Astrocyte (in vitro differentiated cells and primary cell): ENCODE measurements at regions not wholly inside any gene's neighbourhood (a gene's known extent, or its start where the extent isn't known, plus 50 kb on each side); places are given as distances from the start of the nearest gene placed in this dataset.

Experiments
- DNase-seq: peaks from one replicate; pipeline ENCODE4 v3.0.0-alpha.2; 2010; ENCODE audit warnings: low read depth
- FAIRE-seq: peaks from 2 replicates; lab custom pipeline; 2011; peaks lifted over from hg19 to GRCh38; lab: Jason Lieb, UNC
- H2AFZ ChIP-seq: 2 replicates; pipeline ENCODE4 v1.6.0; 2012; ENCODE audit warnings: low read depth, low read length, inconsistent platforms
- H3K27ac ChIP-seq: 2 replicates; pipeline ENCODE4 v1.5.1; 2011; ENCODE audit warnings: low read depth, low read length, inconsistent platforms
- H3K27me3 ChIP-seq: 2 replicates; pipeline ENCODE4 v1.6.0; 2011; ENCODE audit warnings: low read length, inconsistent platforms; ENCODE audit not compliant: insufficient read depth
- H3K36me3 ChIP-seq: 2 replicates; pipeline ENCODE4 v1.5.1; 2011; ENCODE audit warnings: low read length, inconsistent platforms; ENCODE audit not compliant: insufficient read depth
- H3K4me1 ChIP-seq: 2 replicates; pipeline ENCODE4 v1.5.1; 2011; ENCODE audit warnings: low read length, inconsistent platforms; ENCODE audit not compliant: insufficient read depth
- H3K4me2 ChIP-seq: 2 replicates; pipeline ENCODE4 v1.6.0; 2012; ENCODE audit warnings: low read length, inconsistent platforms
- H3K4me3 ChIP-seq: 2 replicates; pipeline ENCODE4 v1.5.1; 2011; ENCODE audit warnings: low read depth, mild to moderate bottlenecking, low read length, inconsistent platforms; ENCODE audit not compliant: insufficient read depth
- H3K79me2 ChIP-seq: 2 replicates; pipeline ENCODE4 v1.6.0; 2012; ENCODE audit warnings: mild to moderate bottlenecking, low read length, inconsistent platforms; ENCODE audit not compliant: insufficient read depth
- H3K9ac ChIP-seq: 2 replicates; pipeline ENCODE4 v1.6.0; 2012; ENCODE audit warnings: mild to moderate bottlenecking, low read length, inconsistent platforms
- H3K9me3 ChIP-seq: 2 replicates; pipeline ENCODE4 v1.5.1; 2012; ENCODE audit warnings: low read depth, mild to moderate bottlenecking, low read length, inconsistent platforms; ENCODE audit not compliant: insufficient read depth
- H4K20me1 ChIP-seq: 2 replicates; pipeline ENCODE4 v1.6.0; 2012; ENCODE audit warnings: low read length, inconsistent platforms; ENCODE audit not compliant: insufficient read depth
- H3K27ac Mint-ChIP-seq: one replicate; pipeline ENCODE4 v1.8.0; 2021; ENCODE audit warnings: mild to moderate bottlenecking, mixed read lengths; ENCODE audit not compliant: unreplicated experiment
- H3K27me3 Mint-ChIP-seq: one replicate; pipeline ENCODE4 v1.8.0; 2021; ENCODE audit warnings: low read depth, mixed read lengths; ENCODE audit not compliant: unreplicated experiment
- H3K36me3 Mint-ChIP-seq: one replicate; pipeline ENCODE4 v1.8.0; 2021; ENCODE audit warnings: low read depth, mixed read lengths; ENCODE audit not compliant: unreplicated experiment
- H3K4me1 Mint-ChIP-seq: one replicate; pipeline ENCODE4 v1.8.0; 2021; ENCODE audit warnings: low read depth, mixed read lengths; ENCODE audit not compliant: unreplicated experiment
- H3K4me3 Mint-ChIP-seq: one replicate; pipeline ENCODE4 v1.8.0; 2021; ENCODE audit warnings: mild to moderate bottlenecking, moderate library complexity, mixed read lengths; ENCODE audit not compliant: unreplicated experiment
- H3K9me3 Mint-ChIP-seq: one replicate; pipeline ENCODE4 v1.8.0; 2021; ENCODE audit warnings: mild to moderate bottlenecking, mixed read lengths; ENCODE audit not compliant: unreplicated experiment
- CTCF ChIP-seq: IDR thresholded peaks from 2 replicates; pipeline ENCODE4 v1.5.1; 2011; ENCODE audit warnings: low read depth, mild to moderate bottlenecking, inconsistent platforms, low read length, moderate library complexity; ENCODE audit not compliant: insufficient read depth
- EZH2 ChIP-seq: IDR thresholded peaks from 2 replicates; pipeline ENCODE4 v1.6.1; 2012; ENCODE audit warnings: mild to moderate bottlenecking, low read length, inconsistent platforms; ENCODE audit not compliant: insufficient read depth

GRCh38 chrX:128165884-128166408, 113.7 kb upstream of the ACTRT1 start:
- no peak overlapping the region for H3K27ac ChIP-seq
- no peaks in the 10 kb centered on the region for H3K36me3 ChIP-seq
- no peak for DNase-seq
- H3K9me3 ChIP-seq, result no peaks in the 10 kb centered on the region
- no peak overlapping the region for H2AFZ ChIP-seq
- Mint-ChIP-seq H3K4me3 (no peak overlapping the region), H3K27me3 (no peaks in the 10 kb centered on the region), H3K4me1 (no peaks in the 10 kb centered on the region), H3K9me3 (no peaks in the 10 kb centered on the region), H3K36me3 (no peaks in the 10 kb centered on the region), H3K27ac (no peak overlapping the region)
- no peaks in the 10 kb centered on the region for H3K4me1 ChIP-seq
- no peak for TF ChIP-seq CTCF
- TF ChIP-seq EZH2, result no peak
- no peak for FAIRE-seq
- no peaks in the 10 kb centered on the region for H3K79me2 ChIP-seq
- H3K4me3 ChIP-seq, result no peak overlapping the region
- no peaks in the 10 kb centered on the region for H4K20me1 ChIP-seq
- no peak overlapping the region for H3K9ac ChIP-seq
- no peak overlapping the region for H3K4me2 ChIP-seq
- no peaks in the 10 kb centered on the region for H3K27me3 ChIP-seq

- no peak overlapping the region for H2AFZ ChIP-seq
- no peaks in the 10 kb centered on the region for H3K27me3 ChIP-seq
- H3K27me3 Mint-ChIP-seq, result no peaks in the 10 kb centered on the region
- H3K4me2 ChIP-seq, result no peak overlapping the region
- no peaks in the 10 kb centered on the region for H3K36me3 ChIP-seq
- no peak overlapping the region for H3K27ac Mint-ChIP-seq
- H3K27ac ChIP-seq, result no peak overlapping the region
- no peak overlapping the region for H3K4me3 ChIP-seq
- no peaks in the 10 kb centered on the region for H3K79me2 ChIP-seq
- no peaks in the 10 kb centered on the region for H3K4me1 Mint-ChIP-seq
- H3K36me3 Mint-ChIP-seq, result no peaks in the 10 kb centered on the region
- H3K9ac ChIP-seq, result no peak overlapping the region
- H4K20me1 ChIP-seq, result no peaks in the 10 kb centered on the region
- TF ChIP-seq CTCF, result no peak
- TF ChIP-seq EZH2, result no peak
- no peaks in the 10 kb centered on the region for H3K4me1 ChIP-seq
- FAIRE-seq, result no peak
- no peak for DNase-seq
- no peaks in the 10 kb centered on the region for H3K9me3 ChIP-seq
- peaks cover 5% of the 10 kb centered on the region for H3K9me3 Mint-ChIP-seq
- no peak overlapping the region for H3K4me3 Mint-ChIP-seq
These were observed 104.0 kb upstream of the ACTRT1 start for GRCh38 chrX:128156204-128156603.

DNA sequence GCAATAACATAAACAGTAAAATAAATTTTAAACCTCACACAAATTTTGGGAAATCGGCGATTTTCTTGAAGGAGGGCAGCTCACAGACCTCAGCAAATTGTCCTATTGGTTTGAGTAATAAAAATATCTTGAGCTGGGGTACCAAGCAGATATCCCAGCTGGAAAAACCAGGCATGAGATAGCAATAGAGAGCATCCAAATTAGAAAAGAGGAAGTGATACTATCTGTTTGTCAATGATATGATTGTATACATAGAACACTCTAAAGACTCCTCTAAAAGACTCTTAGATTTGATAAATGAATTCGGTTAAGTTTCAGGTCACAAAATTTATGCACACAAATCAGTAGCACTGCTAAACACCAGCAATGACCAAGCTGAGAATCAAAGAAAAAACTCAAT, 90.5 kb upstream of the ACTRT1 start:
- Histone ChIP-seq H3K27me3 (no peaks in the 10 kb centered on the region), H3K4me1 (no peaks in the 10 kb centered on the region), H3K36me3 (no peaks in the 10 kb centered on the region), H4K20me1 (no peaks in the 10 kb centered on the region), H3K27ac (no peak overlapping the region), H2AFZ (no peak overlapping the region), H3K9ac (no peak overlapping the region), H3K4me2 (no peak overlapping the region), H3K4me3 (no peak overlapping the region), H3K9me3 (no peaks in the 10 kb centered on the region), H3K79me2 (no peaks in the 10 kb centered on the region)
- no peaks in the 10 kb centered on the region for H3K36me3 Mint-ChIP-seq
- H3K4me1 Mint-ChIP-seq, result no peaks in the 10 kb centered on the region
- FAIRE-seq (no peak), DNase-seq (no peak)
- H3K4me3 Mint-ChIP-seq, result no peak overlapping the region
- no peak overlapping the region for H3K27ac Mint-ChIP-seq
- no peaks in the 10 kb centered on the region for H3K27me3 Mint-ChIP-seq
- TF ChIP-seq EZH2, result no peak
- no peak for TF ChIP-seq CTCF
- no peaks in the 10 kb centered on the region for H3K9me3 Mint-ChIP-seq
